BLaER1 (cell line): ENCODE measurements at regions not wholly inside any gene's neighbourhood (a gene's known extent, or its start where the extent isn't known, plus 50 kb on each side); places are given as distances from the start of the nearest gene placed in this dataset.
"Not testable (repeated sequence)": the region's sequence is repeated elsewhere in the genome, so short reads cannot be mapped to it uniquely, and the experiment has no call there.

Experiments
- H3K27ac ChIP-seq: shearing (Covaris generic); formaldehyde crosslinking; 2 replicates; pipeline ENCODE4 v1.8.1; 2022
- H3K27me3 ChIP-seq: shearing (Covaris generic); formaldehyde crosslinking; 2 replicates; pipeline ENCODE4 v1.8.1; 2022
- H3K36me3 ChIP-seq: shearing (Covaris generic); formaldehyde crosslinking; 2 replicates; pipeline ENCODE4 v1.8.1; 2022
- H3K4me1 ChIP-seq: shearing (Covaris generic); formaldehyde crosslinking; 2 replicates; pipeline ENCODE4 v1.8.1; 2022
- H3K4me2 ChIP-seq: shearing (Covaris generic); formaldehyde crosslinking; 2 replicates; pipeline ENCODE4 v1.8.1; 2022
- H3K4me3 ChIP-seq: shearing (Covaris generic); formaldehyde crosslinking; 2 replicates; pipeline ENCODE4 v1.8.1; 2022
- H3K9ac ChIP-seq: shearing (Covaris generic); formaldehyde crosslinking; 2 replicates; pipeline ENCODE4 v1.8.1; 2022
- H3K9me3 ChIP-seq: shearing (Covaris generic); formaldehyde crosslinking; 2 replicates; pipeline ENCODE4 v1.8.1; 2022
- H4K20me1 ChIP-seq: shearing (Covaris generic); formaldehyde crosslinking; 2 replicates; pipeline ENCODE4 v1.8.1; 2022
- Cebpa-rat ChIP-seq: shearing (Covaris generic); IDR thresholded peaks from 2 replicates; pipeline ENCODE4 v1.8.1; 2022

DNA sequence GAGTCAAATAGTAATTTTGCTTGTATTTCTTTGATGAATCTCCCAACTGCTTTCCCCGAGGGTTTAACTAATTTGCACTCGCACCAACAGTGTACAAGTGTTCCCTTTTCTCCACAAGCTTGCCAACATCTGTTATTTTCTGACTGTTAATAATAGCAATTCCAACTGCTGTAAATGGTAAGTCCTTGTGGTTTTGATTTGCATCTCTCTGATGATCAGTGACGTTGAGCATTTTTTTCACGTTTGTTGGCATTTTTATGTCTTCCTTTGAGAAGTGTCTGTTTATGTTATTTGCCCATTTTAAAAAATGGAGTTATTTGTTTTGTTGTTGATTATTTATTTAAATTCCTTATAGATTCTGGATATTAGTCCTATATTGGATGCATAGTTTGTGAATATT is 399.8 kb upstream of the MAN1A1 start:
- H3K27me3 ChIP-seq: no peaks in the 10 kb centered on the region
- H4K20me1 ChIP-seq: no peaks in the 10 kb centered on the region
- 0 out of 2 replicates have a peak overlapping the region, but pooled peaks have one; percentile 15 for H3K27ac ChIP-seq
- H3K9ac ChIP-seq: no peak overlapping the region
- peaks cover 9% of the 10 kb centered on the region for H3K9me3 ChIP-seq
- H3K36me3 ChIP-seq: no peaks in the 10 kb centered on the region
- no peak overlapping the region for H3K4me3 ChIP-seq
- H3K4me1 ChIP-seq: peaks cover 29% of the 10 kb centered on the region
- H3K4me2 ChIP-seq: peak overlapping the region; percentile 61
- no peak for TF ChIP-seq Cebpa-rat

GRCh38 chr6:119748535-119748934 is 399.0 kb upstream of the MAN1A1 start:
- H4K20me1 ChIP-seq, H3K4me3 ChIP-seq, H3K9me3 ChIP-seq, H3K36me3 ChIP-seq, H3K27me3 ChIP-seq, H3K9ac ChIP-seq, H3K27ac ChIP-seq: not testable (repeated sequence)
- Histone ChIP-seq H3K4me1 (peaks cover 29% of the 10 kb centered on the region), H3K4me2 (peak overlapping the region; percentile 61)

GRCh38 chr6:119742188-119742803 is 392.7 kb upstream of the MAN1A1 start:
- Histone ChIP-seq H3K9ac (no peak overlapping the region), H3K27me3 (no peaks in the 10 kb centered on the region), H4K20me1 (no peaks in the 10 kb centered on the region), H3K4me3 (no peak overlapping the region), H3K9me3 (no peaks in the 10 kb centered on the region), H3K4me1 (no peaks in the 10 kb centered on the region), H3K27ac (no peak overlapping the region), H3K4me2 (no peak overlapping the region), H3K36me3 (no peaks in the 10 kb centered on the region)
- TF ChIP-seq Cebpa-rat: no peak

GRCh38 chr6:119739769-119740168 is 390.2 kb upstream of the MAN1A1 start:
- no peaks in the 10 kb centered on the region for H3K27me3 ChIP-seq
- TF ChIP-seq Cebpa-rat: no peak
- H3K4me3 ChIP-seq: no peak overlapping the region
- no peak overlapping the region for H3K9ac ChIP-seq
- no peaks in the 10 kb centered on the region for H3K9me3 ChIP-seq
- no peak overlapping the region for H3K27ac ChIP-seq
- no peaks in the 10 kb centered on the region for H4K20me1 ChIP-seq
- no peaks in the 10 kb centered on the region for H3K4me1 ChIP-seq
- no peaks in the 10 kb centered on the region for H3K36me3 ChIP-seq
- no peak overlapping the region for H3K4me2 ChIP-seq

- Histone ChIP-seq H3K9ac (no peak overlapping the region), H3K4me3 (no peak overlapping the region), H3K4me2 (no peak overlapping the region), H3K27ac (no peak overlapping the region), H3K4me1 (no peaks in the 10 kb centered on the region), H3K9me3 (no peaks in the 10 kb centered on the region), H3K36me3 (no peaks in the 10 kb centered on the region), H3K27me3 (no peaks in the 10 kb centered on the region), H4K20me1 (no peaks in the 10 kb centered on the region)
- TF ChIP-seq Cebpa-rat: no peak
Measured at GRCh38 chr6:119738425-119738824, 388.9 kb upstream of the MAN1A1 start.

- no peaks in the 10 kb centered on the region for H4K20me1 ChIP-seq
- H3K4me2 ChIP-seq: no peak overlapping the region
- H3K4me3 ChIP-seq: no peak overlapping the region
- no peak for TF ChIP-seq Cebpa-rat
- H3K36me3 ChIP-seq: no peaks in the 10 kb centered on the region
- no peak overlapping the region for H3K9ac ChIP-seq
- H3K9me3 ChIP-seq: no peaks in the 10 kb centered on the region
- H3K27me3 ChIP-seq: no peaks in the 10 kb centered on the region
- H3K4me1 ChIP-seq: no peaks in the 10 kb centered on the region
- H3K27ac ChIP-seq: no peak overlapping the region
Measured at GRCh38 chr6:119736296-119737021, 386.9 kb upstream of the MAN1A1 start.

GRCh38 chr6:119735530-119735929 is 386.0 kb upstream of the MAN1A1 start:
- Histone ChIP-seq H3K27me3 (no peaks in the 10 kb centered on the region), H3K36me3 (no peaks in the 10 kb centered on the region), H3K9ac (no peak overlapping the region), H3K9me3 (no peaks in the 10 kb centered on the region), H4K20me1 (no peaks in the 10 kb centered on the region), H3K4me1 (no peaks in the 10 kb centered on the region), H3K4me2 (no peak overlapping the region), H3K27ac (no peak overlapping the region), H3K4me3 (no peak overlapping the region)
- TF ChIP-seq Cebpa-rat: no peak

DNA sequence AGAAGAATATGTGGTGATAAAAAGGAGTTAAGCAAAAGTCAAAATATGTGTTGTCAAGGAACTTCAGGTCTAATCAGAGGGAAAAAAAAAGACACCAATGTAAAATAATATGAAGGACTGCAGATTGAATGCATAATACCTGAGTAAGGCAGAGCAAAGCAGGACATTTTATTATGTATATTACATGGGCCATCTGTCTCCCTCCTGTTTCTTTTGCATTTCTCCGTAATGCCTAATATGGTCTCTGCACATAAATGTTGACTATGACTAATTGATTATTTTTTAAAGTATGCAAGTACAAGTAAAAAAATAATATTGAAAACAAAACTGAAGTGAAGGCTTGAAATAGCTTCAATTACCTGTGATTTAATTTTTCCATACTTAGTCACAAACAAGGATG is 384.7 kb upstream of the MAN1A1 start:
- Histone ChIP-seq H3K27ac (no peak overlapping the region), H3K9me3 (no peaks in the 10 kb centered on the region), H4K20me1 (no peaks in the 10 kb centered on the region), H3K27me3 (no peaks in the 10 kb centered on the region), H3K4me3 (no peak overlapping the region), H3K4me2 (no peak overlapping the region), H3K9ac (no peak overlapping the region), H3K4me1 (no peaks in the 10 kb centered on the region), H3K36me3 (no peaks in the 10 kb centered on the region)
- no peak for TF ChIP-seq Cebpa-rat

DNA sequence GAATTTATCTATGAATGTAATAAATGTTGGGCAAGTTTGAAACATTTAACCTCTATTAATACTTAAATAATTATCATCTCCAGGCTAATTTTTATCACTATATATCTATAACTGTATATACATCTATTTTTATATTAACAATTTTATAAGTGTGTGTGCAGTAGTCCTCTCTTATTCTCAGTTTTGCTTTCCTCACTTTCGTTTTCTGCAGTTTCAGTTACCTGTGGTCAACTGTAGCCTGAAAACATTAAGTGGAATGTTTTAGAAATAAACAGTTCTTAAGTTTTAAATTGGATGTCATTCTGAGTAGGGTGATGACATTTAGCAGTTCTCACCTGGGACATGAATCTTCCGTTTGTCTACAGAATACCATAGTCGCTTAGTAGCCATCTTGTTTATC is 379.4 kb upstream of the MAN1A1 start:
- H3K27ac ChIP-seq: no peak overlapping the region
- H3K9me3 ChIP-seq: no peaks in the 10 kb centered on the region
- TF ChIP-seq Cebpa-rat: no peak
- no peaks in the 10 kb centered on the region; the same call in 1 of the 2 replicates for H3K4me1 ChIP-seq
- no peak overlapping the region for H3K4me2 ChIP-seq
- H3K27me3 ChIP-seq: no peaks in the 10 kb centered on the region
- H4K20me1 ChIP-seq: no peaks in the 10 kb centered on the region
- no peak overlapping the region for H3K4me3 ChIP-seq
- H3K36me3 ChIP-seq: no peaks in the 10 kb centered on the region
- H3K9ac ChIP-seq: no peak overlapping the region

GRCh38 chr6:119728220-119728750 is 378.7 kb upstream of the MAN1A1 start:
- Histone ChIP-seq H3K4me3 (no peak overlapping the region), H3K4me1 (no peaks in the 10 kb centered on the region; the same call in 1 of the 2 replicates), H3K9ac (no peak overlapping the region), H3K27me3 (no peaks in the 10 kb centered on the region), H3K27ac (no peak overlapping the region), H3K4me2 (no peak overlapping the region), H3K9me3 (no peaks in the 10 kb centered on the region), H4K20me1 (no peaks in the 10 kb centered on the region), H3K36me3 (no peaks in the 10 kb centered on the region)
- TF ChIP-seq Cebpa-rat: no peak
